ENCODE measurements at regions not wholly inside any gene's neighbourhood (a gene's known extent, or its start where the extent isn't known, plus 50 kb on each side); places are given as distances from the start of the nearest gene placed in this dataset.
A peak's percentile ranks its signal among the peaks of the same experiment; 100 is the strongest.

DNA sequence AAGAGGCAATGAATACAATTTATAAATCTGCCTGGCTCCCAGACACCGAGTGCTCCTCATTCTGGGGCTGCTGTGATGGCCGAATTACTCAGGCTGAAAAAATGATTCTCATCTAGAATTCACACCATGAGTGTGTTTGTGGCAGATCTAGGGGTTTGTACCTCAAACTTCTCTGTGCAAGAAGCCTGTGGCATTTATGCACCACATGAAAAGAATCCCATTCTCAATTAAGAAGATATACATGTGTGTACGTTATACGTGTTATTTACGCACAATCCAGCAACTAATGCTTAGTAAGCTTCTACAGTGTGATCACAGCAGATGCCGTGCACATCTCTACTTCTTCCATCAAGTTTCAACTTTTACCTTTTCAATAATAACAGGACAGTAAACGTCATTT is 476.8 kb downstream of the SHQ1 start:
- Histone ChIP-seq H3K27me3 (no peaks in the 10 kb centered on the region), H3K4me1 (peaks cover 12% of the 10 kb centered on the region; the same call in 1 of the 2 replicates), H3K36me3 (peaks cover 4% of the 10 kb centered on the region), H3K4me3 (no peak overlapping the region), H3K9ac (no peak overlapping the region), H3K9me3 (no peaks in the 10 kb centered on the region), H4K20me1 (peaks cover 14% of the 10 kb centered on the region), H3K4me2 (no peak overlapping the region), H3K27ac (no peak overlapping the region)
- no peak for TF ChIP-seq Cebpa-rat (IDR thresholded peaks at IDR 0.05)

DNA sequence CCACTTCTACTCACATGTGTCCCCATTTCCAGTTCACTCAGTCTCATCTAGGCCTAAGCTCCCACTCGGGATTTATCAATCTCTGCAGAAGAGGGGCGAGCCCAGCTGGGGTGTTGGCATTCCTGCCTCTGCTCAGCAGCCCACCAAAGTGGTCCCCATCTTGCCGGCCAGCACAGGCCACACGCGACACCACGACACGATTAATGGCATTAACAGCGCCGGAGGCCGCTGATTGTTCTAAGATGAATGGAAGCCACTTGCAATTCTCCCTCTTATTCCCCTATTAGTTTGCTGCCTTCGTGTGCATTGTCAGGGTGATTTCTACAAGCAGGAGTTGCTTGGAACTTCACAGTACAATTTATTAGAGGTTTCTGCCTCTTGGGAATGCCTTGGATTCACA is 477.3 kb downstream of the SHQ1 start:
- no peak overlapping the region for H3K4me2 ChIP-seq
- no peaks in the 10 kb centered on the region for H3K27me3 ChIP-seq
- H3K9ac ChIP-seq, result no peak overlapping the region
- no peak overlapping the region for H3K27ac ChIP-seq
- no peak for TF ChIP-seq Cebpa-rat (IDR thresholded peaks at IDR 0.05)
- H3K36me3 ChIP-seq, result peaks cover 4% of the 10 kb centered on the region
- no peak overlapping the region for H3K4me3 ChIP-seq
- H3K9me3 ChIP-seq, result no peaks in the 10 kb centered on the region
- peaks cover 12% of the 10 kb centered on the region; the same call in 1 of the 2 replicates for H3K4me1 ChIP-seq
- peaks cover 9% of the 10 kb centered on the region for H4K20me1 ChIP-seq

DNA sequence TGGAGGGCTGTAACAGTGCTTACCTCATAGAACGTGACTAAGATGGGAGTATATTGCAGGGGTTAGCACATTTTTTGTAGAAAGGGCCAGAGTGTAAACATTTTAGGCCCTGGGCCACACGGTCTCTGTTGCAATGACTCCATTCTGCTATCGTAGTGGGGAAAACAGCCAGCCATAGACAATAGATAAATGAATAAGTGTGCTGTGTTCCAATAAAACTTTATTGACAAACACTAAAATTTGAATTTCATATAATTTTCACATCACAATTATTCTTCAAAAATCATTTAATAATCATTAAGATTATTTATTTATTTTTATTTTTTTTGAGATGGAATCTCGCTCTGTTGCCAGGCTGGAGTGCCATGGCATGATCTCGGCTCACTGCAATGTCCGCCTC is 478.6 kb downstream of the SHQ1 start:
- H3K9me3 ChIP-seq, result no peaks in the 10 kb centered on the region
- no peak overlapping the region for H3K4me2 ChIP-seq
- H3K4me1 ChIP-seq, result peaks cover 6% of the 10 kb centered on the region; the same call in 1 of the 2 replicates
- no peak overlapping the region for H3K4me3 ChIP-seq
- no peaks in the 10 kb centered on the region for H4K20me1 ChIP-seq
- no peaks in the 10 kb centered on the region; the same call in 1 of the 2 replicates for H3K36me3 ChIP-seq
- H3K27ac ChIP-seq, result no peak overlapping the region
- no peak overlapping the region for H3K9ac ChIP-seq
- TF ChIP-seq Cebpa-rat (IDR thresholded peaks at IDR 0.05), result no peak
- H3K27me3 ChIP-seq, result no peaks in the 10 kb centered on the region

DNA sequence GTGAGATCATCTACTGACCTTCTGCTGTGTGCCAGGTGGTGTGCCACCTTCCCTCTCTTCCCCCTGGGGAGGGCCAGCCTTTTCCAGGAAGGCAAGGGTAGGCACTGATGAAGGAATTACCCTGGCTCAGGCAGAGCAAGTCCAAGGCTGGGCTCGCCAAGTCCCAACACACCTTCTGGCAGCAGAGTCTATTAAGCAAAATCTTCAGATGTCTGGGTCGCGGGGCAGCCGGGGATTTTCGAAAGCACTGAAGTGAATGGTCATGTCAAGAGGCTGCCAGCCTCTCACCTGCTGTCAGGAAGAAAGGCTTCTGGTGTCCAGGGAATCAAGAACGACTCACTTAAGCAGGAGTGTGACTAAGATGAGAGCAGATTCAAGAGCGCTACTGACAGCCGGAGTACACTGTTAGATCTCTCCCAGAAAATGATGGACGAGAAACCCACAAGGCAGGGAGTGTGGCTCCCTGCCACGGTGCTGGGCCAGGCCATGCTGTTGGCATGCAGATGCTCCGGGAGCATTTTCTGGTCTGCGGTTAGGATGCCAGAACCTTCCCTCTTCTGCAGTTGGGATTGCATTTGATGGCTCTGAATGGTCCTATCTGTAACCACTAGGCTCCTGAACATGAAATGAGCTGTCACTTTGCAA is 479.8 kb downstream of the SHQ1 start:
- no peak overlapping the region for H3K4me3 ChIP-seq
- H3K4me1 ChIP-seq, result peaks cover 6% of the 10 kb centered on the region; the same call in 1 of the 2 replicates
- TF ChIP-seq Cebpa-rat (IDR thresholded peaks at IDR 0.05), result no peak
- no peak overlapping the region for H3K4me2 ChIP-seq
- no peaks in the 10 kb centered on the region for H3K9me3 ChIP-seq
- no peaks in the 10 kb centered on the region for H3K27me3 ChIP-seq
- H4K20me1 ChIP-seq, result no peaks in the 10 kb centered on the region
- H3K27ac ChIP-seq, result no peak overlapping the region
- H3K9ac ChIP-seq, result no peak overlapping the region
- no peaks in the 10 kb centered on the region; the same call in 1 of the 2 replicates for H3K36me3 ChIP-seq

DNA sequence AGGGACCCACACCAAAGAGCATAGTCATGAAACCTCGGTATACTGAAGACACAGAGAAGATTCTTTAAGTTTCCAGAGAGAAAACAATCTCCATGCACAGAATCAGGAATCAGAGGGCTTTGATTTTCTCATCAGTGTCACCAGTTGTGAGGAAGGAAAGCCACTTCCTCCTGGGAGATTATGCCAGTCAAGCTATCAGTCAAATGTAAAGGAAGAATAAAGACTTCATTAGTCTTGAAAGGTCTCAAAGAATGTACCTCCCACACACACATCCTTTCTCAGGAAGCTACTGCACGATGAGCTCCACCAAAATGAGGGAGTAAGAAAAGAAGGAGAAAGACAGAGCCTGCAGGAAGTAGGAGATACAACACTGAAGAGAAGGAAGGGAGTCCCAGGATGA is 486.3 kb downstream of the SHQ1 start:
- TF ChIP-seq Cebpa-rat (IDR thresholded peaks at IDR 0.05), result no peak
- H3K27ac ChIP-seq, result no peak overlapping the region
- no peaks in the 10 kb centered on the region for H3K36me3 ChIP-seq
- H3K9me3 ChIP-seq, result peaks cover 10% of the 10 kb centered on the region; the same call in 1 of the 2 replicates
- peaks cover 10% of the 10 kb centered on the region for H3K4me1 ChIP-seq
- no peak overlapping the region for H3K4me3 ChIP-seq
- H4K20me1 ChIP-seq, result no peaks in the 10 kb centered on the region
- H3K27me3 ChIP-seq, result no peaks in the 10 kb centered on the region
- no peak overlapping the region for H3K9ac ChIP-seq
- H3K4me2 ChIP-seq, result peak overlapping the region; percentile 26

DNA sequence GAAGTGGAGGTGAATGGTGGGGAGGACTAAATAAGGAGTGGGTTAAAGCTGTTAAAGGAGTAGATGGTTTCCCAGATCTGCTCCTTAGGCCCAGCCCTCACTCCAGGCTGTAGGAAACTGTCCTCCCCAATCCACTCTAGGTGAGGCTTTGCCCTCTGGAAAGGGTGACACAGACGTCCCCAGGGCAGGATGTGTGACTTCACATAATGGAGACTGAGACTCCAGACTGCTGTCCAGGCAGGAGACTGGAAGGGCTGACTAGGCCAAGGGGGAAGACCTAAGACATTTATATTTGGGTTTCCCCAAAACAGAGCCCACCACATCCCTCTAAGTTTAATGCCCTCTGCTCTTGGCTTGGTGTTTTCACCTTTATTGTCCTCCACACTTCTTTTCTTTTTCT is 488.5 kb downstream of the SHQ1 start:
- Histone ChIP-seq H3K36me3 (no peaks in the 10 kb centered on the region), H3K27ac (no peak overlapping the region), H3K4me3 (no peak overlapping the region), H3K9ac (no peak overlapping the region), H3K4me2 (no peak overlapping the region), H4K20me1 (no peaks in the 10 kb centered on the region), H3K9me3 (peaks cover 10% of the 10 kb centered on the region; the same call in 1 of the 2 replicates), H3K27me3 (no peaks in the 10 kb centered on the region), H3K4me1 (peaks cover 10% of the 10 kb centered on the region)
- TF ChIP-seq Cebpa-rat (IDR thresholded peaks at IDR 0.05), result no peak

DNA sequence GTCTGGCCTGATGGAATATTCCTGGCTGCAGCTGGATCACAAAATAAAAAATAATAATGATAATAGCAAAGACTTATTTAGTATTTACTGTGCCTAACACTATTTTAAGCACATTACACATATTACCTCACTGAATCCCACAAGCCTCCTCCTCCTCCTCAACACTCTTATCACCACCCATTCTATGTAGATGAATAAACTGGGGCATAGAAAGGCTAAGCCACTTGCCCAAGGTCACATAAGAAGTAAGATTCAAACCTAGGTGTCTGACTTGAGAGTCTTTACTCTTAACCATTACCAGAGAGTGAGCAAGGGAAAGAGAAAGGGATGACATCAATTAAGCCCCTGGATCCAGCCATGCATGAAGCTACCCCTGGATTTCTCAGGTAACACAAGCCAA is 493.1 kb downstream of the SHQ1 start:
- Histone ChIP-seq H3K27ac (no peak overlapping the region), H3K4me2 (no peak overlapping the region), H3K9me3 (no peaks in the 10 kb centered on the region), H3K4me1 (peaks cover 17% of the 10 kb centered on the region), H3K27me3 (no peaks in the 10 kb centered on the region), H3K9ac (no peak overlapping the region), H4K20me1 (no peaks in the 10 kb centered on the region), H3K4me3 (no peak overlapping the region), H3K36me3 (no peaks in the 10 kb centered on the region)
- TF ChIP-seq Cebpa-rat (IDR thresholded peaks at IDR 0.05), result no peak

DNA sequence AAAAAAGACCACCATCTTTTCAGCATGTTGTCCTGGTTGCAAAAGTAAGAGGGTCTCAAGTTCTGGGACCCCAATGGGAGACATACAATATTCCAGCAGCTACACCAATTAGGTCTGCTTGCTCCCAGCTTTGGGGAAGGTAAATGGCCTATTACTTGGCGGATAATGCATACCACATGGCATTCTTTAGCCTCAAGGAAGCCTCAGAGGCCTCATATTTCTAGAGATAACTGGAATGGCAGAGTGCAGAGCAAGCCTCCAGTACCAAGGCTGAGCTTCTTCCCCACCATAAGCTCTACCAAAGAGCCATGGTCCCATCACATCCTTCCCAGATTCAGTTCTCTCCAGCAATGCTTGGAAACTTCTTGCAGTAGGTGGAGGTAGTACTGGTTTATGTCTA is 493.8 kb downstream of the SHQ1 start:
- no peaks in the 10 kb centered on the region for H3K27me3 ChIP-seq
- H3K4me2 ChIP-seq, result no peak overlapping the region
- no peak for TF ChIP-seq Cebpa-rat (IDR thresholded peaks at IDR 0.05)
- H3K9ac ChIP-seq, result no peak overlapping the region
- H3K4me1 ChIP-seq, result peaks cover 17% of the 10 kb centered on the region
- H3K4me3 ChIP-seq, result no peak overlapping the region
- no peaks in the 10 kb centered on the region for H3K9me3 ChIP-seq
- no peaks in the 10 kb centered on the region for H3K36me3 ChIP-seq
- no peak overlapping the region for H3K27ac ChIP-seq
- no peaks in the 10 kb centered on the region for H4K20me1 ChIP-seq

DNA sequence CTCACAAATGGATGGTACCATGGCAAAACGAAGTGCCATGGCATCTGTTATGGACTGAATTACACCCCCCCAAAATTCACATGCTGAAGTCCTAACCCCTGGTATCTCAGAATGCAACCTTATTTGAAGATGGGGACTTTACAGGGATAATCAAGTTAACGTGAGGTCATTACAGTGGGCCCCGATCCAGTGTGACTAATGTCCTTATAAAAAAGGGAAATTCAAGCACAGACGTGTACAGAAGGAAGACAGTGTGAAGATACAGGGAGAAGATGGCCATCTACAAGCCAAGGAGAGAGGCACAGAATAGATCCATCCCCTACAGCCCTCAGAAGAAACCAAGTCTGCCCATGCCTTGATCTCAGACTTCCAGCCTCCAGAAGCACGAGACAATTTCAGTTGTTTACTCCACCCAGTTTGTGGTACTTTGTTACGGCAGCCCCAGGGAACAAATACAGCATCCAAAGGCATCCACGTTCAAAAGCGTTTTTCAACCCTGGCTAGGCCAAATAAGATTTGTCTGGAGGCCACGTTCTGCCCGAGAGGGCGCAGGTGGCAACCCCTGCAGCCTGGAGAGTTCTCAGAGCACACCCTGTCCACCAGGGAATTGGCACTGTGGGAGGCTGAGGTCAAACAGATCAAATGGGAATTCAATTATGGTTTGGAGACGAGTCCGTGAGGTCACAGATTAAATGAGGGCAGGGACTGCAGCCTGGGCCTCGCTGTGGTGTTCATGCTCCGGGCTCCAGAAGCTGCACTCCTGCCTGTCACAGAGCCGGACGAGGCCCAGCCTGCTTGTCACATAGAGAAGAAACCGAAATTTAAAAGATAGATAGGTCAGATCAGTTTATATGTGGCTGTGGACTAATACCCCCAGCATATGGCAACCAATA is 494.8 kb downstream of the SHQ1 start:
- Histone ChIP-seq H3K9ac (no peak overlapping the region), H3K27ac (peak overlapping the region; percentile 8; the same call in 1 of the 2 replicates), H3K4me2 (peak overlapping the region; percentile 57), H3K4me1 (peaks cover 21% of the 10 kb centered on the region), H3K27me3 (no peaks in the 10 kb centered on the region), H3K4me3 (no peak overlapping the region), H3K9me3 (no peaks in the 10 kb centered on the region), H4K20me1 (no peaks in the 10 kb centered on the region), H3K36me3 (no peaks in the 10 kb centered on the region)
- no peak for TF ChIP-seq Cebpa-rat (IDR thresholded peaks at IDR 0.05)

DNA sequence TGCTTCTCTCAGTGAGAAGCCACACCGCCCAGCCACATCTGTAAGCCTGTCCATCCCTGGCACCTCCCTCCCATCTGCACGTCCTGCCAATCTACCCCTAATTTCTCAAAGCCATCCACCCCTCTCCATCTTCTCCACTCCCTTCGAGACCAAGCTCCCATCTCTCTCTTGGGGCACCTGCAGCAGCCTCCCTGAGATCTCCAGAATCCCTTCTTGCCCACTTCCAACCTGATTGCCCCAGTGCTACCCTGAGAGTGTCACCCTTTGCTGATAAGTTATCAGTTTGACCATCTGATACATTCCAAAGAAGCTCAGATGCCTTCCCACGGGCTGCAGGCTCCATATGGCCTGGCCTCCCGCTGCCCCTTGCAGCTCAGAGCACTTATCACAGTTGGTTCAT is 496.1 kb downstream of the SHQ1 start:
- no peak overlapping the region for H3K4me3 ChIP-seq
- no peak overlapping the region for H3K27ac ChIP-seq
- no peak overlapping the region for H3K4me2 ChIP-seq
- H3K27me3 ChIP-seq, result no peaks in the 10 kb centered on the region
- H3K9ac ChIP-seq, result no peak overlapping the region
- H3K36me3 ChIP-seq, result no peaks in the 10 kb centered on the region
- peaks cover 34% of the 10 kb centered on the region for H3K4me1 ChIP-seq
- no peaks in the 10 kb centered on the region for H3K9me3 ChIP-seq
- H4K20me1 ChIP-seq, result no peaks in the 10 kb centered on the region
- TF ChIP-seq Cebpa-rat (IDR thresholded peaks at IDR 0.05), result no peak

Data from BLaER1 (cell line).